Muscle of arm (tissue), 1 donor: ENCODE measurements at regions not wholly inside any gene's neighbourhood (a gene's known extent, or its start where the extent isn't known, plus 50 kb on each side); places are given as distances from the start of the nearest gene placed in this dataset.
"Not testable (repeated sequence)": the region's sequence is repeated elsewhere in the genome, so short reads cannot be mapped to it uniquely, and the experiment has no call there.

Experiments
- DNase-seq: peaks from one replicate; pipeline ENCODE4 v3.0.0-alpha.2; 2013

GRCh38 chr3:110887176-110887575 is 184.4 kb upstream of the NECTIN3 start:
- DNase-seq, result no peak

- not testable (repeated sequence) for DNase-seq
Measured at GRCh38 chr3:110888625-110889375, 182.8 kb upstream of the NECTIN3 start.

GRCh38 chr3:110889376-110889699 is 182.3 kb upstream of the NECTIN3 start:
- not testable (repeated sequence) for DNase-seq

- no peak for DNase-seq
Measured at GRCh38 chr3:110894574-110894973, 177.0 kb upstream of the NECTIN3 start.

- no peak for DNase-seq
Measured at GRCh38 chr3:110895054-110895453, 176.6 kb upstream of the NECTIN3 start.

- no peak for DNase-seq
Measured at GRCh38 chr3:110897046-110897445, 174.6 kb upstream of the NECTIN3 start.

- no peak for DNase-seq
Measured at GRCh38 chr3:110900576-110900975, 171.0 kb upstream of the NECTIN3 start.

- DNase-seq, result no peak
Measured at GRCh38 chr3:110901536-110901935, 170.1 kb upstream of the NECTIN3 start.

GRCh38 chr3:110902453-110903085 is 169.0 kb upstream of the NECTIN3 start:
- no peak for DNase-seq

- DNase-seq, result no peak
Measured at GRCh38 chr3:110903771-110904519, 167.7 kb upstream of the NECTIN3 start.

- no peak for DNase-seq
Measured at GRCh38 chr3:110904520-110904890, 167.1 kb upstream of the NECTIN3 start.

GRCh38 chr3:110905121-110905520 is 166.5 kb upstream of the NECTIN3 start:
- no peak for DNase-seq

- DNase-seq, result no peak
Measured at GRCh38 chr3:110909839-110910238, 161.8 kb upstream of the NECTIN3 start.

GRCh38 chr3:110910346-110910955 is 161.2 kb upstream of the NECTIN3 start:
- no peak for DNase-seq

GRCh38 chr3:110918963-110919362 is 152.7 kb upstream of the NECTIN3 start:
- DNase-seq, result no peak

- DNase-seq, result peak; percentile 57
Measured at GRCh38 chr3:110925798-110926197, 145.8 kb upstream of the NECTIN3 start.

- DNase-seq, result no peak
Measured at GRCh38 chr3:110928016-110928662, 143.5 kb upstream of the NECTIN3 start.

- DNase-seq, result no peak
Measured at GRCh38 chr3:110929816-110930215, 141.8 kb upstream of the NECTIN3 start.

GRCh38 chr3:110932567-110932966 is 139.0 kb upstream of the NECTIN3 start:
- DNase-seq, result peak; percentile 7

GRCh38 chr3:110933821-110934426 is 137.7 kb upstream of the NECTIN3 start:
- DNase-seq, result peak; percentile 31

GRCh38 chr3:110938629-110939028 is 133.0 kb upstream of the NECTIN3 start:
- DNase-seq, result no peak

GRCh38 chr3:110940055-110940454 is 131.6 kb upstream of the NECTIN3 start:
- DNase-seq, result no peak
